Fibroblast of villous mesenchyme (primary cell): ENCODE measurements at regions not wholly inside any gene's neighbourhood (a gene's known extent, or its start where the extent isn't known, plus 50 kb on each side); places are given as distances from the start of the nearest gene placed in this dataset.

ENCODE experiments used
- DNase-seq: peaks from one replicate; pipeline ENCODE4 v3.0.0-alpha.2; 2010; ENCODE audit warnings: low read depth
- H3K4me3 ChIP-seq: 2 replicates; pipeline ENCODE4 v1.5.1; 2011; ENCODE audit warnings: low read depth, mild to moderate bottlenecking, low read length
- TF ChIP-seq, protein P1 (sequence below): IDR thresholded peaks from 2 replicates; pipeline ENCODE4 v1.5.1; 2012; ENCODE audit warnings: low read depth, mild to moderate bottlenecking, low read length; ENCODE audit not compliant: insufficient read depth

GRCh38 chr5:77910602-77911188 lies 134.6 kb upstream of the TBCA start:
- H3K4me3 ChIP-seq = no peak overlapping the region
- TF ChIP-seq, protein P1, sequence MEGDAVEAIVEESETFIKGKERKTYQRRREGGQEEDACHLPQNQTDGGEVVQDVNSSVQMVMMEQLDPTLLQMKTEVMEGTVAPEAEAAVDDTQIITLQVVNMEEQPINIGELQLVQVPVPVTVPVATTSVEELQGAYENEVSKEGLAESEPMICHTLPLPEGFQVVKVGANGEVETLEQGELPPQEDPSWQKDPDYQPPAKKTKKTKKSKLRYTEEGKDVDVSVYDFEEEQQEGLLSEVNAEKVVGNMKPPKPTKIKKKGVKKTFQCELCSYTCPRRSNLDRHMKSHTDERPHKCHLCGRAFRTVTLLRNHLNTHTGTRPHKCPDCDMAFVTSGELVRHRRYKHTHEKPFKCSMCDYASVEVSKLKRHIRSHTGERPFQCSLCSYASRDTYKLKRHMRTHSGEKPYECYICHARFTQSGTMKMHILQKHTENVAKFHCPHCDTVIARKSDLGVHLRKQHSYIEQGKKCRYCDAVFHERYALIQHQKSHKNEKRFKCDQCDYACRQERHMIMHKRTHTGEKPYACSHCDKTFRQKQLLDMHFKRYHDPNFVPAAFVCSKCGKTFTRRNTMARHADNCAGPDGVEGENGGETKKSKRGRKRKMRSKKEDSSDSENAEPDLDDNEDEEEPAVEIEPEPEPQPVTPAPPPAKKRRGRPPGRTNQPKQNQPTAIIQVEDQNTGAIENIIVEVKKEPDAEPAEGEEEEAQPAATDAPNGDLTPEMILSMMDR = no peak
- no peak for DNase-seq

- no peak overlapping the region for H3K4me3 ChIP-seq
- DNase-seq = no peak
- TF ChIP-seq, protein P1 = no peak
Measured at GRCh38 chr5:77909237-77909636, 133.1 kb upstream of the TBCA start.

DNA sequence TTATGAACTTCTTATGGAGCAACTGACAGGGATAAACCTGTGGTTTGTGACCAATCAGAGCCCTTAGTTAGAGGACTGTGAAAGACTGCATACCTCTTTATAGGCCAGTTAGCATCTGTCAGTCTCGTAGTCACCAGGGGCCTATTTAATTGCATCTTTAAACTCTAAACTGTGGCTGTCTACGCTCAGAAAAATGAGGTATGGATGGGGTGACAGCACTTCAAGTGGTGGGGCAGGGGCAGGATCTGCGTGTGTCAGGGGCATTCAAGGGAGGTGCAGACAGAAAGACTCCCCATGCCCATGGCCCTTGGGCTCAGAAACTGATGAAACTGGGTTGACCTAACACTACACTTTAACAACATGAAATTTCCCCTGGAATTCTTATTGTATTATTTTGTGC lies 132.6 kb upstream of the TBCA start:
- TF ChIP-seq, protein P1 = no peak

GRCh38 chr5:77907786-77908185 lies 131.6 kb upstream of the TBCA start:
- DNase-seq = no peak
- H3K4me3 ChIP-seq = no peak overlapping the region
- TF ChIP-seq, protein P1 = no peak

More for the DNA sequence above, 132.6 kb upstream of the TBCA start:
- no peak overlapping the region for H3K4me3 ChIP-seq
- no peak for DNase-seq

GRCh38 chr5:77906806-77907205 lies 130.7 kb upstream of the TBCA start:
- TF ChIP-seq, protein P1 = no peak
- H3K4me3 ChIP-seq = no peak overlapping the region
- peak; percentile 6 for DNase-seq

- no peak for DNase-seq
- TF ChIP-seq, protein P1 = no peak
- H3K4me3 ChIP-seq = no peak overlapping the region
Measured at GRCh38 chr5:77904362-77904761, 128.2 kb upstream of the TBCA start.

DNA sequence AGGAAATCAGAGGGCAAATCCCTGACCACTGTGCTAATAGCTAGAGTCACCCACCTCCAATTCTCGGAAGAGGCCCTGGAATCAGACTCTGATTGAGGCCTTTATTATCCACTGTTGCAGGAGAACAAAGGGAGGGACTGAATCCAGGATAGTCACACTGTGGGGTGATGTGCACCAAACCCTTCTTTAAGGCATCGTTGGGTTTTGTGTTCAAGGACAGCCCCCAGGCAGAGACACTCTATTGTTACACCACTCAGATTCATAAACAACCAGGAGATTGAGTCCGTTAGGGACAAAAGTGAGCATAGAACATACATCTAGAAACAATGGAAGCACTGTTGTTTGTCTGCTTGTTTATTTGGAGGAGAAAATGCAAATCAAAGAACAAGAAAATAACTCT lies 124.6 kb upstream of the TBCA start:
- TF ChIP-seq, protein P1 = no peak
- no peak overlapping the region for H3K4me3 ChIP-seq
- DNase-seq = no peak
